ENCODE measurements at regions not wholly inside any gene's neighbourhood (a gene's known extent, or its start where the extent isn't known, plus 50 kb on each side); places are given as distances from the start of the nearest gene placed in this dataset.

DNA sequence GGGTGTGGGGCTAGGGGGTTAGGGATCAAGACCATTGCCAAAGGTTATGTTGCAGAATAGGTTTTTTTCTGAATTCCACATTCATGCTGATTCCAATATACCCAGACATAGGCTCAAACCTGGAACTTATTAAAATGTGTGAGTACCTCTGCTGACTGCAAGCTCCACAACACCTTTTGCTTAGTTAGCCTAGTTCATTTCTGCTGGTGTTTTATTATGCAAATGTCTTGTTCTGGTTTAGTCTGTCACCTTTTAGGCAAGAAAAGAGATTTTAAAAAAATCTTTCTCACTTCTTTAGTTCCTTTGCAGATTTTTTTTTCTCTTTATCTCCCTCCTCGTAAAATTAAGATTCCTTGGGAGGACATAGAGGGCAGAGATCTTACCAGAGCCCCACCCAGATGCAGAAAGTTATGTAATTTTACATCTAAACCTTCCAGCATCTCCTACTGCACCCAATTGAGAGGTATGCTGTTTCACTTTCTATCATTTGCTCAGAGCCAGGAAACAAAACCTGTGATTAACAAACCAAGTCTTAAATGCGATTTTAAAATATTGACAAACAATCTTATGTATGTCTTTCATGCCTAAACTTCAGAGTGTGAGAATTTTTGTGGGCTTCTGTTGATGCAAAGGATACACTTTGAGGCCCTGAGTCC is 190.7 kb upstream of the CLNK start:
- TF ChIP-seq, protein P1, sequence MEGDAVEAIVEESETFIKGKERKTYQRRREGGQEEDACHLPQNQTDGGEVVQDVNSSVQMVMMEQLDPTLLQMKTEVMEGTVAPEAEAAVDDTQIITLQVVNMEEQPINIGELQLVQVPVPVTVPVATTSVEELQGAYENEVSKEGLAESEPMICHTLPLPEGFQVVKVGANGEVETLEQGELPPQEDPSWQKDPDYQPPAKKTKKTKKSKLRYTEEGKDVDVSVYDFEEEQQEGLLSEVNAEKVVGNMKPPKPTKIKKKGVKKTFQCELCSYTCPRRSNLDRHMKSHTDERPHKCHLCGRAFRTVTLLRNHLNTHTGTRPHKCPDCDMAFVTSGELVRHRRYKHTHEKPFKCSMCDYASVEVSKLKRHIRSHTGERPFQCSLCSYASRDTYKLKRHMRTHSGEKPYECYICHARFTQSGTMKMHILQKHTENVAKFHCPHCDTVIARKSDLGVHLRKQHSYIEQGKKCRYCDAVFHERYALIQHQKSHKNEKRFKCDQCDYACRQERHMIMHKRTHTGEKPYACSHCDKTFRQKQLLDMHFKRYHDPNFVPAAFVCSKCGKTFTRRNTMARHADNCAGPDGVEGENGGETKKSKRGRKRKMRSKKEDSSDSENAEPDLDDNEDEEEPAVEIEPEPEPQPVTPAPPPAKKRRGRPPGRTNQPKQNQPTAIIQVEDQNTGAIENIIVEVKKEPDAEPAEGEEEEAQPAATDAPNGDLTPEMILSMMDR (IDR thresholded peaks at IDR 0.05; ENCODE audit: control extremely low read depth in 1 of 3, insufficient read depth in 1 of 3, low read depth in 1 of 3, low read length in 3 of 3), result no peak
- no peak for TF ChIP-seq EP300 (IDR thresholded peaks at IDR 0.05; ENCODE audit: borderline replicate concordance in 1 of 2, low read depth in 2 of 2, low read length in 2 of 2)
- TF ChIP-seq ZNF274 (IDR thresholded peaks at IDR 0.05; ENCODE audit: borderline replicate concordance, extremely low read depth, low read length), result no peak

Measured in H1 (cell line).